ENCODE measurements at regions not wholly inside any gene's neighbourhood (a gene's known extent, or its start where the extent isn't known, plus 50 kb on each side); places are given as distances from the start of the nearest gene placed in this dataset.
"Not testable (repeated sequence)": the region's sequence is repeated elsewhere in the genome, so short reads cannot be mapped to it uniquely, and the experiment has no call there.

- H3K4me3 ChIP-seq (ENCODE audit: low read length): no peak overlapping the region
- no peaks in the 10 kb centered on the region for H3K27me3 ChIP-seq (ENCODE audit: control insufficient read depth, low read length)
- H3K9me2 ChIP-seq (replicated peaks; ENCODE audit: control insufficient read depth, low read length): no peaks in the 10 kb centered on the region
- peaks cover 5% of the 10 kb centered on the region; the same call in 1 of the 2 replicates for H3K4me1 ChIP-seq (ENCODE audit: control insufficient read depth, low read length)
- TF ChIP-seq CTCF (IDR thresholded peaks at IDR 0.05; ENCODE audit: low read depth, low read length, poor library complexity, severe bottlenecking) (no peak), EZH2phosphoT487 (IDR thresholded peaks at IDR 0.05; ENCODE audit: borderline replicate concordance, low read length) (no peak)
- H3K27ac ChIP-seq (ENCODE audit: low read depth, low read length): no peak overlapping the region
- no peaks in the 10 kb centered on the region for H4K20me1 ChIP-seq (ENCODE audit: control insufficient read depth, insufficient read depth, low read depth, low read length)
- no peak overlapping the region for H3K4me2 ChIP-seq (ENCODE audit: low read length)
- H3K36me3 ChIP-seq (ENCODE audit: control insufficient read depth, low read length): no peaks in the 10 kb centered on the region
- H3K79me2 ChIP-seq (ENCODE audit: control insufficient read depth, low read length): no peaks in the 10 kb centered on the region
- no peaks in the 10 kb centered on the region for H3F3A ChIP-seq (ENCODE audit: control insufficient read depth, insufficient read depth)
- no peaks in the 10 kb centered on the region for H3K9me3 ChIP-seq (ENCODE audit: control insufficient read depth, insufficient read depth, low read length)
Measured at GRCh38 chr7:156374335-156374734, 266.2 kb upstream of the RNF32 start.

- not testable (repeated sequence) for H3K4me2 ChIP-seq (ENCODE audit: low read length); H3K36me3 ChIP-seq (ENCODE audit: control insufficient read depth, low read length); H3K9me3 ChIP-seq (ENCODE audit: control insufficient read depth, insufficient read depth, low read length); H3K79me2 ChIP-seq (ENCODE audit: control insufficient read depth, low read length); H3K4me1 ChIP-seq (ENCODE audit: control insufficient read depth, low read length); H3K27me3 ChIP-seq (ENCODE audit: control insufficient read depth, low read length); H3K27ac ChIP-seq (ENCODE audit: low read depth, low read length); H3K9me2 ChIP-seq (replicated peaks; ENCODE audit: control insufficient read depth, low read length); H3K4me3 ChIP-seq (ENCODE audit: low read length); H4K20me1 ChIP-seq (ENCODE audit: control insufficient read depth, insufficient read depth, low read depth, low read length); H3F3A ChIP-seq (ENCODE audit: control insufficient read depth, insufficient read depth)
Measured at GRCh38 chr7:156369929-156370328, 270.6 kb upstream of the RNF32 start.

GRCh38 chr7:156368053-156368843 lies 272.3 kb upstream of the RNF32 start:
- TF ChIP-seq EZH2phosphoT487 (IDR thresholded peaks at IDR 0.05; ENCODE audit: borderline replicate concordance, low read length) (no peak), CTCF (IDR thresholded peaks at IDR 0.05; ENCODE audit: low read depth, low read length, poor library complexity, severe bottlenecking) (no peak)
- H3K27me3 ChIP-seq (ENCODE audit: control insufficient read depth, low read length): no peaks in the 10 kb centered on the region
- no peak overlapping the region for H3K27ac ChIP-seq (ENCODE audit: low read depth, low read length)

GRCh38 chr7:156363751-156364150 lies 276.8 kb upstream of the RNF32 start:
- Histone ChIP-seq H3K79me2 (ENCODE audit: control insufficient read depth, low read length) (no peaks in the 10 kb centered on the region), H3F3A (ENCODE audit: control insufficient read depth, insufficient read depth) (no peaks in the 10 kb centered on the region), H3K27me3 (ENCODE audit: control insufficient read depth, low read length) (no peaks in the 10 kb centered on the region), H3K4me2 (ENCODE audit: low read length) (no peak overlapping the region), H3K36me3 (ENCODE audit: control insufficient read depth, low read length) (no peaks in the 10 kb centered on the region), H3K4me1 (ENCODE audit: control insufficient read depth, low read length) (no peaks in the 10 kb centered on the region), H4K20me1 (ENCODE audit: control insufficient read depth, insufficient read depth, low read depth, low read length) (no peaks in the 10 kb centered on the region), H3K4me3 (ENCODE audit: low read length) (no peak overlapping the region), H3K27ac (ENCODE audit: low read depth, low read length) (no peak overlapping the region), H3K9me2 (replicated peaks; ENCODE audit: control insufficient read depth, low read length) (no peaks in the 10 kb centered on the region), H3K9me3 (ENCODE audit: control insufficient read depth, insufficient read depth, low read length) (peaks cover 6% of the 10 kb centered on the region; the same call in 1 of the 2 replicates)
- no peak for TF ChIP-seq CTCF (IDR thresholded peaks at IDR 0.05; ENCODE audit: low read depth, low read length, poor library complexity, severe bottlenecking)
- TF ChIP-seq EZH2phosphoT487 (IDR thresholded peaks at IDR 0.05; ENCODE audit: borderline replicate concordance, low read length): no peak

More at GRCh38 chr7:156368053-156368843, 272.3 kb upstream of the RNF32 start:
- no peaks in the 10 kb centered on the region for H4K20me1 ChIP-seq (ENCODE audit: control insufficient read depth, insufficient read depth, low read depth, low read length)
- no peaks in the 10 kb centered on the region for H3F3A ChIP-seq (ENCODE audit: control insufficient read depth, insufficient read depth)
- no peak overlapping the region for H3K4me2 ChIP-seq (ENCODE audit: low read length)
- H3K9me3 ChIP-seq (ENCODE audit: control insufficient read depth, insufficient read depth, low read length): no peaks in the 10 kb centered on the region
- no peaks in the 10 kb centered on the region for H3K4me1 ChIP-seq (ENCODE audit: control insufficient read depth, low read length)
- H3K36me3 ChIP-seq (ENCODE audit: control insufficient read depth, low read length): no peaks in the 10 kb centered on the region
- no peaks in the 10 kb centered on the region for H3K79me2 ChIP-seq (ENCODE audit: control insufficient read depth, low read length)
- no peaks in the 10 kb centered on the region for H3K9me2 ChIP-seq (replicated peaks; ENCODE audit: control insufficient read depth, low read length)
- no peak overlapping the region for H3K4me3 ChIP-seq (ENCODE audit: low read length)

All from DOHH2 (cell line).